HL-60 (cell line): ENCODE measurements at regions not wholly inside any gene's neighbourhood (a gene's known extent, or its start where the extent isn't known, plus 50 kb on each side); places are given as distances from the start of the nearest gene placed in this dataset.
"Not testable (repeated sequence)": the region's sequence is repeated elsewhere in the genome, so short reads cannot be mapped to it uniquely, and the experiment has no call there.

Source experiments
- DNase-seq, 2 experiments: peaks; one replicate each; pipeline ENCODE4 v3.0.0-alpha.2; 2010 to 2020; ENCODE audit warnings: low read depth in 1 of 2, low spot score in 1 of 2
- H3K27ac ChIP-seq: fragments of 250-450 bp; sonication (Bioruptor Pico); replicated peaks from 2 replicates; pipeline ENCODE4 v1.5.1; 2020; ENCODE audit warnings: mild to moderate bottlenecking, moderate library complexity
- H3K27me3 ChIP-seq: fragments of 250-450 bp; sonication (Bioruptor Pico); 2 replicates; pipeline ENCODE4 v1.5.1; 2021; ENCODE audit warnings: mild to moderate bottlenecking, moderate library complexity; ENCODE audit not compliant: insufficient read depth, poor library complexity, severe bottlenecking
- H3K4me3 ChIP-seq: replicated peaks from 2 replicates; pipeline ENCODE4 v1.5.1; 2011; ENCODE audit warnings: mild to moderate bottlenecking, control low read depth, low read length; ENCODE audit not compliant: insufficient read depth
- GABPA ChIP-seq: IDR thresholded peaks from 2 replicates; pipeline ENCODE4 v1.6.1; 2012; ENCODE audit warnings: low read depth
- POLR2AphosphoS5 ChIP-seq: IDR thresholded peaks from 2 replicates; pipeline ENCODE4 v1.6.1; 2012; ENCODE audit warnings: low read depth
- SPI1 ChIP-seq: IDR thresholded peaks from 2 replicates; pipeline ENCODE4 v1.6.1; 2012; ENCODE audit warnings: low read depth, mild to moderate bottlenecking, borderline replicate concordance
- TF ChIP-seq, protein P1 (sequence below): IDR thresholded peaks from one replicate; pipeline ENCODE4 v1.5.1; 2011; ENCODE audit warnings: low read length, control low read depth, inconsistent platforms; ENCODE audit not compliant: insufficient read depth
- TF ChIP-seq, protein P2 (sequence below): IDR thresholded peaks from 2 replicates; pipeline ENCODE4 v1.6.1; 2012; ENCODE audit warnings: low read depth; ENCODE audit not compliant: insufficient replicate concordance

DNA sequence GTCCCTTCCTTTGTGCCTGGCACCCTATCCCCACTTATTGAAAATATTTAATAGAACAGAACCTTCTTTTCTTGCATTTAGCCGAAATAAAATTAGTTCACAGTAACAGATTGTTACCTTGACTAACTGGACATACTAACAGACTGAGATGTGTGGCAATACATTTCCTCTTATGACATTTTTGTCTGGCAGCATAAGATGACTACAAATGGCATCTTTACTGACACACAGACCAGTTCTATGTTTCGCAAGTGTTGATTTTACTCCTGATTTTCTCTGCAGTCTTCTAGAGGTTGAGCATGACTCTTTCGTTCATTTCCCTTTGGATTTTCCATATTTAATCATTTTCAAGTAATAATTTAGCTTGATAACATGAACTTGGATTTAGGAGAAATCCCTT, 474.6 kb downstream of the CBLN4 start:
- Histone ChIP-seq H3K4me3 (no peak overlapping the region), H3K27me3 (no peaks in the 10 kb centered on the region), H3K27ac (no peak overlapping the region)
- no peak for DNase-seq
- no peak for TF ChIP-seq POLR2AphosphoS5
- TF ChIP-seq SPI1 = no peak
- TF ChIP-seq, protein P1, sequence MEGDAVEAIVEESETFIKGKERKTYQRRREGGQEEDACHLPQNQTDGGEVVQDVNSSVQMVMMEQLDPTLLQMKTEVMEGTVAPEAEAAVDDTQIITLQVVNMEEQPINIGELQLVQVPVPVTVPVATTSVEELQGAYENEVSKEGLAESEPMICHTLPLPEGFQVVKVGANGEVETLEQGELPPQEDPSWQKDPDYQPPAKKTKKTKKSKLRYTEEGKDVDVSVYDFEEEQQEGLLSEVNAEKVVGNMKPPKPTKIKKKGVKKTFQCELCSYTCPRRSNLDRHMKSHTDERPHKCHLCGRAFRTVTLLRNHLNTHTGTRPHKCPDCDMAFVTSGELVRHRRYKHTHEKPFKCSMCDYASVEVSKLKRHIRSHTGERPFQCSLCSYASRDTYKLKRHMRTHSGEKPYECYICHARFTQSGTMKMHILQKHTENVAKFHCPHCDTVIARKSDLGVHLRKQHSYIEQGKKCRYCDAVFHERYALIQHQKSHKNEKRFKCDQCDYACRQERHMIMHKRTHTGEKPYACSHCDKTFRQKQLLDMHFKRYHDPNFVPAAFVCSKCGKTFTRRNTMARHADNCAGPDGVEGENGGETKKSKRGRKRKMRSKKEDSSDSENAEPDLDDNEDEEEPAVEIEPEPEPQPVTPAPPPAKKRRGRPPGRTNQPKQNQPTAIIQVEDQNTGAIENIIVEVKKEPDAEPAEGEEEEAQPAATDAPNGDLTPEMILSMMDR = no peak

DNA sequence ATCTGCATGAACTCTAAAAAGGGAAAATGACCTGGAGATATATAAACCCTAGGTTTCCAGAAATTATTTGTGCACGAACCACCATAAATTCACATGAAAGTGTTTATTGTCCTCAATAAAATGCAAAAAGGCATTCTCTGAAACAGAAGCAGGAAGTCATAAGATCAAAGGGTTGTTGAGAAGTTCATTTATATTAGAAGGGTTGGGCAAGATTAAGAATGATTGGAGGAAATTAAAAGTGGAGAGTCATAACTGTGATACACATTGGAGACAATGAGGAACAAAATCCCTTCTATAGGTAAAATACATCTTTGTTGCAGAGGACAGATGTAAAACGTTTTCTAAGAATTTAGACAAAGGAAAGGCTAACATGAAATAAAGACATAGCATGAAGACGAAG, 476.8 kb downstream of the CBLN4 start:
- no peak overlapping the region for H3K27ac ChIP-seq
- H3K27me3 ChIP-seq = no peaks in the 10 kb centered on the region
- no peak overlapping the region for H3K4me3 ChIP-seq
- no peak for DNase-seq
- TF ChIP-seq, protein P1 = no peak
- TF ChIP-seq, protein P2, sequence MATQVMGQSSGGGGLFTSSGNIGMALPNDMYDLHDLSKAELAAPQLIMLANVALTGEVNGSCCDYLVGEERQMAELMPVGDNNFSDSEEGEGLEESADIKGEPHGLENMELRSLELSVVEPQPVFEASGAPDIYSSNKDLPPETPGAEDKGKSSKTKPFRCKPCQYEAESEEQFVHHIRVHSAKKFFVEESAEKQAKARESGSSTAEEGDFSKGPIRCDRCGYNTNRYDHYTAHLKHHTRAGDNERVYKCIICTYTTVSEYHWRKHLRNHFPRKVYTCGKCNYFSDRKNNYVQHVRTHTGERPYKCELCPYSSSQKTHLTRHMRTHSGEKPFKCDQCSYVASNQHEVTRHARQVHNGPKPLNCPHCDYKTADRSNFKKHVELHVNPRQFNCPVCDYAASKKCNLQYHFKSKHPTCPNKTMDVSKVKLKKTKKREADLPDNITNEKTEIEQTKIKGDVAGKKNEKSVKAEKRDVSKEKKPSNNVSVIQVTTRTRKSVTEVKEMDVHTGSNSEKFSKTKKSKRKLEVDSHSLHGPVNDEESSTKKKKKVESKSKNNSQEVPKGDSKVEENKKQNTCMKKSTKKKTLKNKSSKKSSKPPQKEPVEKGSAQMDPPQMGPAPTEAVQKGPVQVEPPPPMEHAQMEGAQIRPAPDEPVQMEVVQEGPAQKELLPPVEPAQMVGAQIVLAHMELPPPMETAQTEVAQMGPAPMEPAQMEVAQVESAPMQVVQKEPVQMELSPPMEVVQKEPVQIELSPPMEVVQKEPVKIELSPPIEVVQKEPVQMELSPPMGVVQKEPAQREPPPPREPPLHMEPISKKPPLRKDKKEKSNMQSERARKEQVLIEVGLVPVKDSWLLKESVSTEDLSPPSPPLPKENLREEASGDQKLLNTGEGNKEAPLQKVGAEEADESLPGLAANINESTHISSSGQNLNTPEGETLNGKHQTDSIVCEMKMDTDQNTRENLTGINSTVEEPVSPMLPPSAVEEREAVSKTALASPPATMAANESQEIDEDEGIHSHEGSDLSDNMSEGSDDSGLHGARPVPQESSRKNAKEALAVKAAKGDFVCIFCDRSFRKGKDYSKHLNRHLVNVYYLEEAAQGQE = no peak
- TF ChIP-seq POLR2AphosphoS5 (no peak), GABPA (no peak), SPI1 (no peak)

DNA sequence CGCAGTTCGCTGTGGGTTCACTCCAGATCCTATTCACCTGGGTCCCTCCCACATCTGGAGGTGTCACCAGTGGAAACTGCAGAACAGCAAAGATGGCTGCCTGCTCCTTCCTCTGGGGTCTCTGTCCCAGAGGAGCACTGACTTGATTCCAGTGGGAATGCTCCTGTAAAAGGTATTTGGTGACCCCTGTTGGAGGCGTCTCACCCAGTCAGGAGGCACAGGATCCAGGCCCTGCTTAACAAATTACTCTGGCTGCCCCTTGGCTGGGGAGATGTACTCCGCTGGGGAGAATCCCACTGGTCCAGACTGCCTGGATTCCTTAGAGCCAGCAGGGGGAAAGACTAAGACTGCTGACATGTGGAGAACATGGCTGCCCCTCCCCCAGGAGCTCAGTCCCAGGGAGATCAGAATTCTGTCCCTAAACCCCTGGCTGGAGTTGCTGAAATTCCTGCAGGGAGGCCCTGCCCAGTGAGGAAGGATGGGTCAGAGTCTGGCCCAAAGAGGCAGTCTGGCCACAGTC, 483.0 kb downstream of the CBLN4 start:
- no peak for TF ChIP-seq GABPA
- TF ChIP-seq SPI1 = no peak
- TF ChIP-seq, protein P2 = no peak
- TF ChIP-seq, protein P1 = no peak
- no peak for TF ChIP-seq POLR2AphosphoS5
- Histone ChIP-seq H3K4me3 (no peak overlapping the region), H3K27ac (no peak overlapping the region), H3K27me3 (no peaks in the 10 kb centered on the region)
- no peak for DNase-seq

DNA sequence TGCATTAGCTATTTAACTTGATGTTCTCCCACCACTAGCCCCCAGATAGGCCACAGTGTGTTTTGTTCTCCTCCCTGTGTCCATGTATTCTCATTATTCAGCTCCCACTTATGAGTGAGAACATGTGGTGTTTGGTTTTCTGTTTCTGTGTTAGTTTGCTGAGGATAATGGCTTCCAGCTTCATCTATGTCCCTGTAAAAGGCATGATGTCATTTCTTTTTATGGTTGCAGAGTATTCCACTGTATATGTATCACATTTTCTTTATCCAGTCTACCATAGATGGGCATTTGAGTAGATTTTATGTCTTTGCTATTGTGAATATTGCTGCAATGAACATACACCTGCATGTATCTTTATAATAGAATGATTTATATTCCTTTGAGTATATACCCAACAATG, 487.7 kb downstream of the CBLN4 start:
- not testable (repeated sequence) for H3K4me3 ChIP-seq, H3K27me3 ChIP-seq, DNase-seq, H3K27ac ChIP-seq
